Stomach (tissue), 8 donors: ENCODE measurements at regions not wholly inside any gene's neighbourhood (a gene's known extent, or its start where the extent isn't known, plus 50 kb on each side); places are given as distances from the start of the nearest gene placed in this dataset.

Experiments used
- DNase-seq, 2 donors: peaks; one replicate each; pipeline versions ENCODE4 v3.0.0 to v3.0.0-alpha.2; 2013 to 2019
- H3K27ac ChIP-seq, 5 donors: fragments of 200-600 bp in 4 of 5; sonication (generic) in 4 of 5; one replicate each; pipeline ENCODE4 v1.5.1; 2013 to 2019; ENCODE audit warnings: mild to moderate bottlenecking in 1 of 5, moderate library complexity in 1 of 5
- H3K27me3 ChIP-seq, 3 donors: fragments of 200-600 bp; sonication (generic); one replicate each; pipeline ENCODE4 v1.5.1; 2017 to 2019; ENCODE audit warnings: mixed run types in 1 of 3
- H3K36me3 ChIP-seq, 4 donors: fragments of 200-600 bp; sonication (generic); 1 replicate in 3 of 4; 2 replicates in 1 of 4; pipeline ENCODE4 v1.5.1; 2016 to 2019
- H3K4me1 ChIP-seq, 4 donors: fragments of 200-600 bp; sonication (generic); one replicate each; pipeline ENCODE4 v1.5.1; 2016 to 2019
- H3K4me3 ChIP-seq, 4 donors: fragments of 200-600 bp; sonication (generic) in 3 of 4; one replicate each; pipeline ENCODE4 v1.5.1; 2016 to 2019; ENCODE audit warnings: mild to moderate bottlenecking in 1 of 4
- H3K9me3 ChIP-seq, 4 donors: fragments of 200-600 bp; sonication (generic); one replicate each; pipeline ENCODE4 v1.5.1; 2016 to 2019
- CTCF ChIP-seq, 7 experiments: fragments of 450-650 bp in 4 of 7; fragments of 200-600 bp in 3 of 7; sonication (generic) in 3 of 7; IDR thresholded peaks; one replicate each; pipeline ENCODE4 v1.5.1; 2016 to 2019; ENCODE audit warnings: antibody characterized with exemption in 7 of 7, control low read depth in 2 of 7, mild to moderate bottlenecking in 1 of 7
- EP300 ChIP-seq: sonication (generic); formaldehyde crosslinking; IDR thresholded peaks from one replicate; pipeline ENCODE4 v1.6.1; 2017; ENCODE audit warnings: antibody characterized with exemption
- POLR2A ChIP-seq, 4 donors: fragments of 450-650 bp; IDR thresholded peaks; one replicate each; pipeline ENCODE4 v1.6.1; 2016; ENCODE audit warnings: antibody characterized with exemption in 4 of 4, control low read depth in 2 of 4, mild to moderate bottlenecking in 1 of 4, moderate library complexity in 1 of 4
- POLR2AphosphoS5 ChIP-seq, 3 donors: sonication (generic); formaldehyde crosslinking; IDR thresholded peaks; one replicate each; pipeline ENCODE4 v1.6.1; 2016; ENCODE audit warnings: antibody characterized with exemption in 3 of 3
- WGBS, 5 donors: extraction: QIAGEN DNeasy Blood & Tissue Kit in 3 of 5; methylation state at CpG; one replicate each; pipeline versions ENCODE4 v1.1.5 to v1.1.7; 2013 to 2018; 5-methylcytosine and 5-hydroxymethylcytosine counted together
- intact Hi-C: fragments of 100-400 bp; cut with DNase I; formaldehyde crosslinking; loops from one replicate; pipeline ENCODE4 v1.15.1; 2023; ENCODE audit warnings: low total_unique reads
- donor health status: healthy with polysubstance abuse.
- donor health status: Bipolar disorder and iron deficiency.
- donor health status: healthy.

DNA sequence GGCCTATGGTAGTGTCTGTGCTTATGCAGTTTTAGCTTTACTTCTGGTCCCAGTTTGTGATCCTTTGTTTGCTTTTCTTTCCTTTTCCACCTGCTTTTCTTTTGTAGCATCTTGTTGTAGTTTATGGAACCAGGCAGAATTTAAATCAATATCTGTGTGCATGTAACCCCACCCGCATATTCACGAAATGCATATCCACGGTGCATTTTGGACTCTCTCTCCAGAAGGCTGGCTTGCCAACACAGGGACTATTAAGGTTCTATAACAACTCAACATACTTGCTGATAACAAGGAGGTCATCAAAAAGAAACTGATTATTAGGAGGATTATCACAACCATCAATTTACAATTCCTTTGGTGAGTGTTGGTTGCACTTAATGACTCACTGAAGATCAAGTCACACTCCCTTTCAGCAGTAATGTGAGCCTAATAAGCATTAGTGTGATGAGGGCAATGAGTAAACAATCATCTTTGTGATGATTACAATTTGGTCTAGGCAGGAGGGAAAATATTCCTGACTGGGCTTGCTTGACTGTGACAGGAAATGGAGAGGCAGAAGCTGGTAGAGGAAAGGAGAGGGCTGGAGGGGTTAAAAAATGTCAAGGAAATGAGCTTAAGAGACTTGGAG is 378.6 kb downstream of the REEP3 start:
- Histone ChIP-seq H3K4me3 (no peak overlapping the region), H3K36me3 (no peaks in the 10 kb centered on the region), H3K9me3 (no peaks in the 10 kb centered on the region), H3K27ac (no peak overlapping the region), H3K27me3 (no peaks in the 10 kb centered on the region), H3K4me1 (no peaks in the 10 kb centered on the region)
- no peak for TF ChIP-seq EP300
- no peak for TF ChIP-seq CTCF (IDR thresholded peaks at IDR 0.05)
- TF ChIP-seq POLR2AphosphoS5 (IDR thresholded peaks at IDR 0.05) = no peak
- TF ChIP-seq POLR2A (IDR thresholded peaks at IDR 0.05) = no peak
- 72 to 94% (median 82%) methylated on average over 3 of the region's 3 CpGs for WGBS, 5 donors
- intact Hi-C loops = no loop called here
- no peak for DNase-seq

GRCh38 chr10:63901228-63901627 is 380.0 kb downstream of the REEP3 start:
- Histone ChIP-seq H3K4me1 (no peaks in the 10 kb centered on the region), H3K27me3 (no peaks in the 10 kb centered on the region), H3K9me3 (no peaks in the 10 kb centered on the region), H3K4me3 (no peak overlapping the region), H3K27ac (no peak overlapping the region), H3K36me3 (no peaks in the 10 kb centered on the region)
- no peak for TF ChIP-seq POLR2AphosphoS5 (IDR thresholded peaks at IDR 0.05)
- no peak for TF ChIP-seq POLR2A (IDR thresholded peaks at IDR 0.05)
- no peak for TF ChIP-seq EP300
- TF ChIP-seq CTCF (IDR thresholded peaks at IDR 0.05) = no peak
- intact Hi-C loops = no loop called here
- 66 to 100% (median 67%) methylated on average over 2 to 3 of the region's 3 CpGs for WGBS, 5 donors
- DNase-seq = no peak

DNA sequence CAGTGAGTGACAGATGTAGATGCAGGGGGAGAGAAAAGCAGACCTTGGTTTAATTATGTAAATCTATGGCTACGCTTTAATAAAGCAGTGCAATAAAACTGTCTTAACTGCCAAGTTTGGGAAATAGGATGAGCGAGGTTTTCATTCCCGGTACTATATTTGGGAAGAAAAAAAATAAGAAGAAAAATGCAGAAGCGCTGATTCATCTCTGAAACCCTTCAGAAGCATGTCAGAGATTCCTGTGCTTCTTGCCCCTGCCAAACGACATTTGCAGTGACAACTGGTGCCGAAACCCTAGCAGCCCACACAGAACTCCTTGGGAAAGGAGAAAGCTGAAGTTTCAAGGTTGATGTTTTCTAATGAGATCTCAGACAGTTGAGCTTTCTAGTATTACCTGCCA is 380.7 kb downstream of the REEP3 start:
- intact Hi-C loops = no loop called here
- no peaks in the 10 kb centered on the region for H3K36me3 ChIP-seq
- 57 to 80% (median 73%) methylated on average over 6 of the region's 6 CpGs for WGBS, 5 donors
- H3K4me1 ChIP-seq = no peaks in the 10 kb centered on the region
- TF ChIP-seq EP300 (no peak), POLR2AphosphoS5 (IDR thresholded peaks at IDR 0.05) (no peak), POLR2A (IDR thresholded peaks at IDR 0.05) (no peak), CTCF (IDR thresholded peaks at IDR 0.05) (no peak)
- H3K9me3 ChIP-seq = no peaks in the 10 kb centered on the region
- no peak for DNase-seq
- H3K27ac ChIP-seq = no peak overlapping the region
- H3K4me3 ChIP-seq = no peak overlapping the region
- H3K27me3 ChIP-seq = no peaks in the 10 kb centered on the region

- Histone ChIP-seq H3K36me3 (no peaks in the 10 kb centered on the region), H3K4me1 (no peaks in the 10 kb centered on the region), H3K27me3 (no peaks in the 10 kb centered on the region), H3K9me3 (no peaks in the 10 kb centered on the region), H3K4me3 (no peak overlapping the region), H3K27ac (no peak overlapping the region)
- TF ChIP-seq POLR2AphosphoS5 (IDR thresholded peaks at IDR 0.05) (no peak), CTCF (IDR thresholded peaks at IDR 0.05) (no peak), POLR2A (IDR thresholded peaks at IDR 0.05) (no peak), EP300 (no peak)
- 25 to 72% (median 45%) methylated on average over 4 of the region's 4 CpGs for WGBS, 5 donors
- no peak for DNase-seq
- intact Hi-C loops = no loop called here
These were observed 389.6 kb downstream of the REEP3 start for GRCh38 chr10:63910806-63911205.
